ENCODE measurements at regions not wholly inside any gene's neighbourhood (a gene's known extent, or its start where the extent isn't known, plus 50 kb on each side); places are given as distances from the start of the nearest gene placed in this dataset.

DNA sequence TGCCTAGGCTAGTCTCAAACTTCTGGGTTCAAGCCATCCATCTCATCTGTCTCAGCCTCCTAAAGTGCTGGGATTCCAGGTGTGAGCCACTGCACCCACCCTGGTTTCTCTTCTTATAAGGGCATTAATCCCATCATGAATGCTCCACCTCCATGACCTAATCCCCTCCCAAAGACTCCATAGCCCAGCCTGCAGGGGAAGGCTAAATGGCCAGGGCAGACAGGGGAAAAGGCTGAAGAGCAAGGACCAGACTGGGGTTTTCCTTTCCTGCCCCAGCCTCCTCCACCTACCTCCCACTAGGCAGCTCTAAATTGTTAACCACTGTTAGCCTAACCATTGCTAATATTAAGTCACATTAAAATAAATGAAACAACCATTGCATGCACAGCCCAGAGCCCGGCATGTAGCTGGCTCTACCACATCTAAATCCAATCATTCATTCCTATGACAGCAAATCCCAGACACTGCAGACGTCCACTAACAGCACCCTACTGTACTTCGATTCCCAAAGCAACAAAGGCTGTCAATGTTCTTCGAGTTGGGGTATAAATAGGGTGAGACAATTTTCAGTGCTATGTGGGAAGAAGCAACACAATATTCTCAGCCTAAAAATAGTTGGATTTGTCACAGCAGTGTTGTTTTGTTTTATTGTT is 243.2 kb upstream of the ARID1B start:
- DNase-seq (ENCODE audit: extremely low read depth in 1 of 2, low read depth in 1 of 2), result no peak

DNA sequence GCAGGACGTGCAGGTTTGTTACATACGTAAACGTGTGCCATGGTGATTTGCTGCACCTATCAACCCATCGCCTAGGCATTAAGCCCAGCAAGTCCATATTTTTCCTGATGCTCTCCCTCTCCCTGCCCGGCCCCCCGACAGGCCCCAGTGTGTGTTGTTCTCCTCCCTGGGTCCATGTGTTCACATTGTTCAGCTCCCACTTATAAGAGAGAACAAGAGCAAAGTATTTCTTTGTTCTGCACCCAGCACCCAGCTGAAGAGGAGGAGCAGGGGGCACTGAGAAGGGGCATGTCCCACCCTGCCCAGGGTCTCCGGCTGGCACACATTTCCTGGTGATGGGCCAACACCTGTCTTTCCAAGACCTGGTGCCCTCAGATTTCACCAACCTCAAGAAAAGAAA is 251.1 kb upstream of the ARID1B start:
- no peak for DNase-seq (ENCODE audit: extremely low read depth in 1 of 2, low read depth in 1 of 2)

DNA sequence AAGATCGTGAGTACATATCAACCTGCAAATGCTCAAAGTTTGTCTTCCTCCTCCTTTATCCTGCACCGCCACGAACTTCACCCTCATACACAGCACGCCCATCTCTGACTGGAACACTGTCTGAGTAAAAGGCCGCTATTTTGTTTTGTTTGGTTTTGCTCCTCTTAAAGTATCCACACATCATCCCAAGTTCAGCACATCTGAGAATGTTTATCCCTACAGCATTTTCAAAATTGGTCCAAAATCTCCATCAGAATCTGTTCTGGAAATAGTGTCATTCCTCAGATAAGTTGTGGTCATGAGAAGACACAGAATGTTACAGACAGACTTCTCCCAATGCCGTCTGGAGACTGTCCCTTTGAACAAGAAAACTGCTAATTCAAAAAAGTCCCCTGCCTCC is 251.6 kb upstream of the ARID1B start:
- no peak for DNase-seq (ENCODE audit: extremely low read depth in 1 of 2, low read depth in 1 of 2)

DNA sequence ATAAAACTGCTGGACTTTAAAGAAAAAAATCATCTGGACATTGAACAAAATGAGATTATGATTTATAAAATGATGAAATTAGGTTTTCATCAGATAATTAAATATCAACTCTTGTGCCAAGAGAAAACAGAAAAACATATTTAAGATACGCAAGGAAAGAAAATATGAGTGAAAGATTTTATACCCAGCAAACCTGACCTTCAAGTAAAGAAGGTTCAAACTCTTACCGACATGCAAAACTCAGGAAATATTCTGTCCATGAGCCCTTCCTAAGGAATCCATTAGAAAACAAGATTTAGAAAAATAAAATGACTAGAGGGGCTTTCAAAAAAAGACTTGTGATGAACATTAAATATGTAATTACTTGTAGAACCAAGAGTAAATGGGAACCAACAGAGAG is 257.2 kb upstream of the ARID1B start:
- no peak for DNase-seq (ENCODE audit: extremely low read depth in 1 of 2, low read depth in 1 of 2)

DNA sequence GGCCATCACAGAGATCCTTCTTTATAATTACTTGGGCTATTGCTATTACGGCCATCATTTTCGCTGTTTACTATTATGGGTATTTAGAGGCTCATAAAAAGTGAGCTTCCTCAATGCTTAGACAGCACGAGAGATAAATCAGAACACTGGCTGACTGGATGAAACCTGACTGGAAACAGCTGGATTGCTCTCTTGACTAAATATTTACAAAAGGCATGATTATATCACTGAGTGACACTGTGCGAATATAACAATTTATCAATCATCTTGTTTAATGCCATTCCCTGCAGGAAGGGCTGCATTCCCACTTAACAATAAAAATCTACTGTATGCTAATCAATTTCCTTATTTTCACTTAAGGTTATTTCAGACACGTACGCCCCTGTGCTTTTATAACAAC is 260.1 kb upstream of the ARID1B start:
- no peak for DNase-seq (ENCODE audit: extremely low read depth in 1 of 2, low read depth in 1 of 2)

DNA sequence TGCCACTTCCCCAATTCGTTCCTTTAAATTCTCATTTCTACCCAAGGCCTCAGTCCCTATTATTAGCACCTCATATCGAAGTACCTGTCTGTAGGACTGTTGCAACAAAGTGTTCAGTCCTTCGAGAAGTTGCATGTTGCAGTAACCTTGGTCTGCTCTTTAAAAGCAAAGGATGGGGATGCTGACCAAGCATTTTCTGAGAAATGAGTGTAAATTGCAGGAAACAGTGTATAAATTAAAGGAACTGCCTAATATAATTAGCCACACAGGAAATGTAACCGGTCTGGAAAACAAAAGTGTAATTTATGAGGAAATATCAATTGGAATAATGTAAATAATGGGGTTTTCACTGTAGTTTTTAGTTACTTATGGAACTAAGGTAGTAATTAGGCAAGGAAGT is 261.9 kb upstream of the ARID1B start:
- no peak for DNase-seq (ENCODE audit: extremely low read depth in 1 of 2, low read depth in 1 of 2)

DNA sequence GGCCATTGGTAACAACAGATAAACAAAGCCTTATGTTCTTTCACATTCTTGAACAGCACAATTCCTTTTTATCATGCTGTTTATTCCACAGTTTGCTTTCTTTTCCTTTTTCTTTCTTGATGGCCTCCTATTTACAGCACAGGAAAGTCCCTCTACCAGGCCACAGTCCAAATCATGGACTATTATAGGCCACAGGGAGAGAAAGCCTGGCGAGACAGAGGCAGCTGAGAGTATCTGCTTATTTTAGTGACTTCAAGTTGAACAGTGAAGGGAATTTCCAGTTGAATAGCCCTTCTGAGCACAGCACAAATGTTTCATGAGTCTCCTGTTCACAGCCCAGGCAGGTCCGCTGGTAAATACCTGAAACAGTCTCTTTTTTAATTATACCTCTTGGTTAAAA is 263.7 kb upstream of the ARID1B start:
- no peak for DNase-seq (ENCODE audit: extremely low read depth in 1 of 2, low read depth in 1 of 2)

DNA sequence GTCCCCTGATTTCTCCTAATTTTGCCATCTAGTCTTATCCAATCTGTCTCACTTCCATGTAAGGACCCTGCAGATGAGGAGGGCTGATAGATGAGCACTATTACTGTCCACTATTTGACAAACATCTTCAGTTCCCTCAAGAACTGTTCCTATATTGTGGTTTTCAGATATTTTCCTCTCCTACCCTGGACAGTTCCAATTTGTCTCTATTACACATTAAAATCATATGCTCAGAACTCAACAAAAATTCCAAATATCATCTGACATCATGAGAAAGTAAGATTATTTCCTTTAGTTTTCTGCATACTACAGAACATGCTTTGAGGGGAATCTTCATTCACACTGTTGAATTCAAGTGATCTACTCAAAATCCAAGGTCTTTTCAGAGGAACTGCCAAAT is 265.6 kb upstream of the ARID1B start:
- DNase-seq (ENCODE audit: extremely low read depth in 1 of 2, low read depth in 1 of 2), result no peak

DNA sequence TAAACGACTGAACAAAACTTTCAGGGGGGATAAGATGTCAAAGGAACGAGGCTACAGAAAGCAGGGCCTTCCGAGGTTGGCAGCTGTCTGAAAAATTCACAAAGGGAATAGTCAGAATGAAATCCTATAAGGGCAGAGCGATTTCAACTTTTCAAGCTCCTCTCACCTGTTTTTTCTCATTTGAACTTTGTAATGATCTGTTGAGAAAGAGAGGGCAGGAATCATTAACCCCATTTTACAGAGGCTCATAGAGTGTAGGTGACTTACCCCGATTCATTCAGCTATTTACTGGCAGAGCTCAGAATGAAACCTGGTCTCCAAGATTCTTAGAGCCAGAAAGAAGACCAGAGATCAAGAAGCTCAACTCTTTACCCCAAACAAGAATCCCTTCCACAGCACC is 266.1 kb upstream of the ARID1B start:
- no peak for DNase-seq (ENCODE audit: extremely low read depth in 1 of 2, low read depth in 1 of 2)

DNA sequence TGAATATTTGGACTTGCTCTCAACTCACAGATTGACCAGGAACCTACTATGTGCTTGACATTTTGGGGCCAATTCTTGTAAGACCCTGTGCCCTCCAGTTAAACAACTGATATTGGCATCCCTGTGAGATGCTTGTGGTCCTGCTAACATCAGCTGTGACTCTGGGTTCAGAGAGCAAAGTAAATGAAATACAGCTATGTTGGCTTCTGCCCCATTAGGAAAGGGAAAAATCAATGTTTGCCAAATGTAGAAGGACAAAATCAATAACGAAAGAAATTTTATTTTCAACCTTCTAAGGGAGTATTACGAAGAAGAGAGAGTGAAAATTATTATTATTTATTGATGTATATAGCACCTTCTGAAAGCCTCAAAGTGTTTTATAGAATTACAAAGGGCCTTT is 266.9 kb upstream of the ARID1B start:
- DNase-seq (ENCODE audit: extremely low read depth in 1 of 2, low read depth in 1 of 2), result no peak

DNA sequence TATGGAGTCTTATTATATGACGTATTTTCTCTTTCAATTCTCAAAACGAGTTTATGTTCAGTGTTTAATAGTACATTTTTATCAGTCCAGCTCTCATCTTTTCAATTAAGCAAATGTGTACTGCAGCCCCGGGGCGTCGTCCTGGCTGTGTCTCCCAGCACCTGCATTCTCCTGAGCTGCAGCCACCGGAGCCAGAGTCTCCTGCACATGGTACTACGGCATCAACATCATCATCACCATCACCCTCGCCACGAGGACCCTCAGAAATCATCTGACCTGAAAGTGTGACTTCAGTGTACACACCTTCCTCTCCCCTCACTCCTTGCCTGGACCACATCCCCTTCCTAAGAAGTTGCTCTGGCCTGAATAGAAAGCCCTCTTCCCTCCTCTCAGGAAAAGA is 267.7 kb upstream of the ARID1B start:
- no peak for DNase-seq (ENCODE audit: extremely low read depth in 1 of 2, low read depth in 1 of 2)

DNA sequence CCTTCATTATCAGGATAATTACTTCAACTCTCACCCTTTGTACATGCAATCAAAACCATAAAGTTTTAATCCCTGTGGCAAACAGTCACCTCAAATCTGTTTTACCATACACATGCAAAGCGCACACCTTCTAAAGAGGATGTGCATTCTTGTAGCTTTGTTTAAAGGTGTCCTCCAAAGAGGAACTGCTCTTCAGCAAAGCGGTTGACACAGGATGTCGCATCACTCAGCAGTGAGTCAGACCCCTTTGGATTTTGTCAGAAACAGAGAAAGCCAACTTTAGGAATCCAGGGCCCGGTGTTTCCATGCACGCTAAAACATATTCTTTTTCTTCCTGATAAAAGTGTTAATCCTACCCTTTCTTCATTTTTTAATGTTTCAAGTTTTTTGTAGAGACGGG is 268.3 kb upstream of the ARID1B start:
- DNase-seq (ENCODE audit: extremely low read depth in 1 of 2, low read depth in 1 of 2), result no peak

DNA sequence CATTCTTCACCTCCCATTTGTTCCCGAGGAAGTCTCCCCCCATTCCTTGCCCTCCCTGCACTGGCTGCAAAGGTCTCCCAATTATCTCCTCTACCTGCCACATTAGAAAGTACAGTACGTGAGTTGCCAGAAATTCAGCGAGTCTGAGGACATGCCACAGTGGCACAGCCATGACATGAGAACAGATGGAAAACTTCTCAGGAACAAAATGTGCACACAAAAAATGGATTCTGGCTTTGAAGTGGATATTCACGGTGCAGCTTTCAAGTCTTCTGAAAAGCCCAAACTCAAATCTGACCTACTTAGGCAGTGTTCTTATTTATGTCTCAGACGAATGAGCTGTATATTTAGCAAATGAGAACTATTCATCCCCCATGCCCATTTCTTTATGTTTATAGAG is 269.1 kb upstream of the ARID1B start:
- no peak for DNase-seq (ENCODE audit: extremely low read depth in 1 of 2, low read depth in 1 of 2)

DNA sequence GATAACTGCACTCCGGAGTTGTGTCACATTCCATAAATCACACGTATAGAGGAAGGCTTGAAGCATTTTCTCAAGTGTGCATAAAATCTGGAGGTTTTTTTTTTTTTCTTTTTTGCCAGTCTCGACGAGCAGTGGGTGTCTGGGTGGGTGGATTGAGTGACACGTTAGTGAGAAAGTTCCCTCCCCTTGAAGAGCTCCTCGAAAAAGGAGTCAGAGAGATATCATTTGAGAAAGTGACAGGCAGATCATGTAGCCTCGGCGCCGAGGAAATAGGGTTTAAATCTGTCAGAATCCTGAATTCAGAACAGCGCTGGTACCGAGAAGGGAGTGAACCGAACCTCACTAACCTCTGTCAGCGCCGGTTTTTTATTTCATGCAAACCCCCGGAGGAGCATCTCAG is 269.5 kb upstream of the ARID1B start:
- DNase-seq (ENCODE audit: extremely low read depth in 1 of 2, low read depth in 1 of 2), result no peak

DNA sequence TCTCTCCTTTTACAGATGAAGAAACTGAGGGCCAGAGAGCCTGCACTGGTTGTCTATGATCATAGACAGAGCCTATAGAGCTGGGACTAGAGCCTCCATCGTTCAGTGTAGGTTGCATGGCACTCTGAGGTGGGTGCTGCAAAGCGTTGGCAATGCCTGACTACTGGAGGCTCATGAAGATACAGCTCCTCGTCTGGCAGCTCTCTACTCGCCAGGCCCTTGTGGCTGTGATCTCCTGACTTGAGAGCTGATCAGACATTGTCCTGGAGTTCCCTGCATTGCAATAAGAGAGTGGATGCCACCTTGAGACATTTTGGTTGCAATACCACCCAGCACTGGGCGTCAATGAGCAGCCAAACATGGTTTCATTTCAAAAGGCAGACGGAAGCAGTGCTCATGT is 270.1 kb upstream of the ARID1B start:
- DNase-seq (ENCODE audit: extremely low read depth in 1 of 2, low read depth in 1 of 2), result no peak

DNA sequence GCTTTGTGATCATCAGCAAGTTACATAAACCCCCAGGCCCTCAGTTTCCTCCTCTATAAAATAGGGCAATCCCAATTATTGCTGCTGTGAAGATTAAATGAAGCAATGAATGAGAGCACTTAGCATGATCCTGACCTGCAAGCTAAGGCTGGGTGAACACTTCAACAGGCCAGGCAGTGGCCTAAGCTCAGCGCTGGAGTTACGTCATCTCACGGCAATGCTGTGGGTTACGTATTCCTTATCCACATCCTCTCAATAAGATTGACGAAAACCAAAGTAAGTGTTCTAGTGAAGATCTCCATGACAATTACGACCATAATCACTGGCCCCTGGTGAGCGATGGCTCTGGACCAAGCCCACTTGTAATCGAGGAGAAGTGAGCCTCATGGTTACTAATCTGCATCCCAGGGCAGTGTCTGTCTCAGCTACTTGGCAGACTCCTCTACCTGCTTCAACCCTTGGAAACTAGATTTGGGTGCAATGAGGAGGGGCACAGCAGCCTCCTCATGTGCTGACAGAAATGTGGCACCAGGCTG is 274.1 kb upstream of the ARID1B start:
- DNase-seq (ENCODE audit: extremely low read depth in 1 of 2, low read depth in 1 of 2), result no peak

DNA sequence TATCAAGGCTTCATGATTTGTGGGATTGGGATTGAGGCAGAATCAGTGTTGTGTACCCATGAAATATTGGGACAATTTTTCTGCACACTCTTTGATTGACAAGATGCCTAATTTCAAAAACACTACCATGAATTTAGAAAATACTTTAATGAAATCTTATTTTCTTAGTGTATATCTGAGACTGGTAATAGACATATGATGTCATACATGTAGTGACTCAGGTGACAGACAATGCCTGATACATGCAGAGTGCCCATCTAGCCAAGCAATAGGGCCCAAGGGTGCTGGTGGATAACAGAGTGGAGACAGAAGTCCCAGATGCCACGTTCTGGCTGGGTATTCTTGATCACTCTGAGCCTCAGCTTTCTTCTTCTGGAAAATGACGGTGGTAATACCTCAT is 279.6 kb upstream of the ARID1B start:
- DNase-seq (ENCODE audit: extremely low read depth in 1 of 2, low read depth in 1 of 2), result no peak

DNA sequence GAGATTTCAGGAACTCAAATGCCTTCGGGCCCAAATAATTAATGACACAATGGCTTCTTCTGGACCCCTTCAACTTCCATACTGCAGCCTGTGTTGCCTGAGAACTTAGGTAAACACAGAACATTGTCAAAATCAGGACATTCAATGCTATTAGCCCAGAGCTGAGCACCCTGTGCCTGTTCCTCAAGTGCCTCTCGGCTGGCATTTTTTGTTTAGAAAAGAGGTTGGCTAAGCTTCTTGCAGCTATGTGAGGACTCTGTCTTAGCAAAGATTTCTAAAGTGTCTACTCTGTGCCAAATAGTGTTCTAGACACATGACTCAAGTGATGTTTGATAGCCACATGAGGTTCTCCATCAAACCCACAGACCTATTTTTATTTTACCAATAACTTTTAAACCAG is 289.3 kb upstream of the ARID1B start:
- DNase-seq (ENCODE audit: extremely low read depth in 1 of 2, low read depth in 1 of 2), result no peak

DNA sequence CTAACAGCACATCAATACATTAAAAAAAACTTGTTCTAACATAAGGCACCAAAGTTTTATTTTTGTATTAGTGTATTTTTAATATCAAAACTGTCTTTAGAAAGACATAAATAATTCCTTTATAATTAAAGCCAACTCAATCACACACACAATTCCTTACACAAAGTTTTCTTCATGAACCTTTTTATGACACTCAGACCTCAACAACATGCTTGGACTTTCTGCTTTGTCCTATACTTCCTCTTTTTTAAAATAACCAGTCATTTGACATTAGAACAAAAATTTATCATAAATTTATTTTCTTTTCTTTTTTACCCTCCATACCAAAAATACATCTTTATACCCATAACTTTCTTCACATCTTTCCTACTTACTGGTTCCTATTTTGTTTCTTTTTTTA is 292.0 kb upstream of the ARID1B start:
- DNase-seq (ENCODE audit: extremely low read depth in 1 of 2, low read depth in 1 of 2), result no peak

DNA sequence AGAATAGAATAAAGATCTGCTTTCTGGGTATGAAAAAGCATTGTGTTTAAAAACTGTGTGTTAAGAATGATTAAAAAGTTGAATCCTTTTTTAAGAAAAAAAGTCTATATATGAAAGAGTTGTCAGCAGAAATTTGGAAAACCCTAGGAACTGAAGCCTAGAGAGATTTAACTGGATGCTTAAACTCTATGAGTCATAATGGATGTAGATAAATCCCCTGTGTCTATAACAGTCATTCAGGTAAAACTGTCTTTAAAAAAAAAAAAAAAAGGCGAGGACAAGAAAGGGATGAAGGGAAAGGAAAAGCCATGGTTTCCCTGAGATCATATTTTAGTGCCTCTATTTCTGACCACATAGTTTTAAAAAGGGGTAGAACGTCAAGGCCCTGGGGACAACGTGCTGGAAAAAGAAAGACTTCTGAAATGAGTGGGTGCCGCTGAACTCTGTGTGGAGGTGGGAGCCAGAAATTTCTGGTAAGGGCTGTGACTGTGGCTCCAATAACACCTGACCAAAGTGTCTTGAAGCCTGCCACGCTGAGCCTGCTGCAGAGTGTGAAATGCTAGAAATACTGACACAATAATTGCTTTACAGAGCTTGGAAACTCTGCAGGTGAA is 302.6 kb upstream of the ARID1B start:
- DNase-seq (ENCODE audit: extremely low read depth in 1 of 2, low read depth in 1 of 2), result no peak

DNA sequence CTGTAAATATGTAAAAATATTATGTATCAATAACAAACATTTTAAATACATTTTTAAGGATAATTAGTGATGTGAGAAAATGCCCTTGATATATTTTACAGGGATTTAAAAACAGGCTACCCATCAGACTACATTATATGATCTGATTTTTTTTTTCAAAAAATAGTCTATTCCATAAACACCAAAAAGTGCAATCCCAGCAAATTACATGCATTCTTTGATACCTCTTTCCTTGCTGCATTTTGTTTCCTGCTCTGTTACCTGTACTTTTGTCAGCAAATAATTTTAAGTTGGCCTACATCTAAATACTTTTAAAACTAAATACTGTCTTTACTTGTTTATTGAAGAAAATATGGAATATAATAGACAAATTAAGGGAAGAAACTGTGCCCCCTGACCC is 306.2 kb upstream of the ARID1B start:
- DNase-seq (ENCODE audit: extremely low read depth in 1 of 2, low read depth in 1 of 2), result no peak

DNA sequence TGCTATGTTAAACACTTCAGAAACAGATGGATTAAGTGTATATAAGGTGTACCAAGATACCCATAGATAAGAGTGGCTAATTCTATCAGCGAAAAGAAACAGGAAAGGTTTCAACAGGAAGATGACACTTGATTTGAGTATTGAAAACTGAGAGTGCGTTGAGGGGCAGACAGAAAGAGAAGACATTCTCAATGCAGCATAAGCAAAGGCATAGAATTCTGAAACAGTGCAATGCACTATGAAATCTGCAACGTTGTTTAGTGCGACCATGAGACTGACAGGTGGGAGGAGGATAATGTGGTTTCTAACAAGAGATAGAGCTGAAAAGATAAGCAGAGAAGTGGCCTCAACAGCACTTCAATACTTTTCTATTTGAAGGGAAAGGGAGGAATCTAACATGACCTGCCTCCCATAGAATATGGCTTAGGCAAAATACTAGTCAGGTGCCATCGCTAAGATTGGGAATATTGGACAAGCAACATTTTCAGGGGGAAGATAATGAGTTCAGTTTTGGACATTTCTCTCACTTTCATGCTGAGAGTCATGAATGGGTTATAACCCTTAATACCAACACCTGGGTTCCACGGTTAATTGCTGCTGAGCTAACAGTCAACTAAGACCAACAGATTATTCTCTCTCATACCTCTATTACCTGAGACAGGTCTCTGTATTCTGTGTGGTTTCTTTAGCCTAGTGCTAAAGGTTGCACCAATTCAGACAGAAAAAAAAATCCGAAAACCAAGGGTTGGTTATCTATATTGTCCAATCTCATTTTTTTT is 312.9 kb upstream of the ARID1B start:
- no peak for DNase-seq (ENCODE audit: extremely low read depth in 1 of 2, low read depth in 1 of 2)
